ENCODE measurements at regions not wholly inside any gene's neighbourhood (a gene's known extent, or its start where the extent isn't known, plus 50 kb on each side); places are given as distances from the start of the nearest gene placed in this dataset.

GRCh38 chrX:97844161-97844560 lies 960.5 kb downstream of the RPA4 start:
- Histone ChIP-seq H3K27ac (ENCODE audit: low read depth, low read length, poor library complexity, severe bottlenecking) (no peak overlapping the region), H3K4me3 (ENCODE audit: low read depth, low read length, poor library complexity, severe bottlenecking) (no peak overlapping the region), H3K27me3 (replicated peaks; ENCODE audit: insufficient read depth, low read depth, low read length, poor library complexity) (no peaks in the 10 kb centered on the region), H3K36me3 (ENCODE audit: insufficient read depth, low read length, poor library complexity, severe bottlenecking) (no peaks in the 10 kb centered on the region), H3K9me3 (ENCODE audit: low read depth, low read length, poor library complexity, severe bottlenecking) (no peaks in the 10 kb centered on the region), H3K4me1 (ENCODE audit: insufficient read depth, low read length, poor library complexity, severe bottlenecking) (no peaks in the 10 kb centered on the region)
- no peak for TF ChIP-seq EZH2 (IDR thresholded peaks at IDR 0.05; ENCODE audit: borderline replicate concordance, low read depth, low read length, poor library complexity, severe bottlenecking)
- TF ChIP-seq, protein P1, sequence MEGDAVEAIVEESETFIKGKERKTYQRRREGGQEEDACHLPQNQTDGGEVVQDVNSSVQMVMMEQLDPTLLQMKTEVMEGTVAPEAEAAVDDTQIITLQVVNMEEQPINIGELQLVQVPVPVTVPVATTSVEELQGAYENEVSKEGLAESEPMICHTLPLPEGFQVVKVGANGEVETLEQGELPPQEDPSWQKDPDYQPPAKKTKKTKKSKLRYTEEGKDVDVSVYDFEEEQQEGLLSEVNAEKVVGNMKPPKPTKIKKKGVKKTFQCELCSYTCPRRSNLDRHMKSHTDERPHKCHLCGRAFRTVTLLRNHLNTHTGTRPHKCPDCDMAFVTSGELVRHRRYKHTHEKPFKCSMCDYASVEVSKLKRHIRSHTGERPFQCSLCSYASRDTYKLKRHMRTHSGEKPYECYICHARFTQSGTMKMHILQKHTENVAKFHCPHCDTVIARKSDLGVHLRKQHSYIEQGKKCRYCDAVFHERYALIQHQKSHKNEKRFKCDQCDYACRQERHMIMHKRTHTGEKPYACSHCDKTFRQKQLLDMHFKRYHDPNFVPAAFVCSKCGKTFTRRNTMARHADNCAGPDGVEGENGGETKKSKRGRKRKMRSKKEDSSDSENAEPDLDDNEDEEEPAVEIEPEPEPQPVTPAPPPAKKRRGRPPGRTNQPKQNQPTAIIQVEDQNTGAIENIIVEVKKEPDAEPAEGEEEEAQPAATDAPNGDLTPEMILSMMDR (conservative IDR thresholded peaks at IDR 0.05; ENCODE audit: low read depth, low read length): no peak
- ChIA-PET CTCF (no interaction called here), POLR2A (ENCODE audit: low non-redundant PET) (no interaction called here)
- no peak for DNase-seq (ENCODE audit: low spot score)
- BruUV-seq (replicated peaks): no TSS peak
- intact Hi-C loops (cut with micrococcal nuclease; ENCODE audit: unreplicated experiment): no loop called here

DNA sequence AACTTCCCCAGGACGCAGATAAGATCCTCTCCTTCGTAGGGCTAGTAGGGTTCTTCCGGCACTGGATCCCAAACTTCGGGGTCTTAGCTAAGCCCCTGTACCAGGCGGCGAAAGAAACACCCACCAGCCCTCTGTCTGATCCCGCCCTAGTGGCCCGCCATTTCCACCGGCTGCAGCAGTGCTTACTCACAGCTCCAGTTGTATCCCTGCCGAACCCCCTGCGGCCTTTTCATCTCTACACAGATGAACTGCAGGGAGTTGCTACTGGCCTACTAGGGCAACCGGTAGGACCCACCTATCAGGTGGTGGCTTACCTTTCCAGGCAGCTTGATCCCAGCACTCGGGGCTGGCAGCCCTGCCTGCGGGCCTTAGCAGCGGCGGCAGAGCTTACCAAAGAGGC lies 961.2 kb downstream of the RPA4 start:
- BruUV-seq (replicated peaks): no TSS peak
- Histone ChIP-seq H3K4me3 (ENCODE audit: low read depth, low read length, poor library complexity, severe bottlenecking) (no peak overlapping the region), H3K9me3 (ENCODE audit: low read depth, low read length, poor library complexity, severe bottlenecking) (no peaks in the 10 kb centered on the region), H3K27me3 (replicated peaks; ENCODE audit: insufficient read depth, low read depth, low read length, poor library complexity) (no peaks in the 10 kb centered on the region), H3K36me3 (ENCODE audit: insufficient read depth, low read length, poor library complexity, severe bottlenecking) (no peaks in the 10 kb centered on the region), H3K27ac (ENCODE audit: low read depth, low read length, poor library complexity, severe bottlenecking) (no peak overlapping the region), H3K4me1 (ENCODE audit: insufficient read depth, low read length, poor library complexity, severe bottlenecking) (no peaks in the 10 kb centered on the region)
- DNase-seq (ENCODE audit: low spot score): no peak
- no peak for TF ChIP-seq EZH2 (IDR thresholded peaks at IDR 0.05; ENCODE audit: borderline replicate concordance, low read depth, low read length, poor library complexity, severe bottlenecking)
- POLR2A ChIA-PET (ENCODE audit: low non-redundant PET): no interaction called here
- CTCF ChIA-PET: no interaction called here
- intact Hi-C loops (cut with micrococcal nuclease; ENCODE audit: unreplicated experiment): no loop called here

- CTCF ChIA-PET: no interaction called here
- no TSS peak for BruUV-seq (replicated peaks)
- H3K36me3 ChIP-seq (ENCODE audit: insufficient read depth, low read length, poor library complexity, severe bottlenecking): no peaks in the 10 kb centered on the region
- H3K4me3 ChIP-seq (ENCODE audit: low read depth, low read length, poor library complexity, severe bottlenecking): no peak overlapping the region
- no peaks in the 10 kb centered on the region for H3K27me3 ChIP-seq (replicated peaks; ENCODE audit: insufficient read depth, low read depth, low read length, poor library complexity)
- no peaks in the 10 kb centered on the region for H3K9me3 ChIP-seq (ENCODE audit: low read depth, low read length, poor library complexity, severe bottlenecking)
- POLR2A ChIA-PET (ENCODE audit: low non-redundant PET): no interaction called here
- no peaks in the 10 kb centered on the region for H3K4me1 ChIP-seq (ENCODE audit: insufficient read depth, low read length, poor library complexity, severe bottlenecking)
- intact Hi-C loops (cut with micrococcal nuclease; ENCODE audit: unreplicated experiment): no loop called here
- no peak overlapping the region for H3K27ac ChIP-seq (ENCODE audit: low read depth, low read length, poor library complexity, severe bottlenecking)
- TF ChIP-seq, protein P1 (conservative IDR thresholded peaks at IDR 0.05; ENCODE audit: low read depth, low read length): no peak
- DNase-seq (ENCODE audit: low spot score): no peak
These were observed 961.7 kb downstream of the RPA4 start for GRCh38 chrX:97845451-97845850.

DNA sequence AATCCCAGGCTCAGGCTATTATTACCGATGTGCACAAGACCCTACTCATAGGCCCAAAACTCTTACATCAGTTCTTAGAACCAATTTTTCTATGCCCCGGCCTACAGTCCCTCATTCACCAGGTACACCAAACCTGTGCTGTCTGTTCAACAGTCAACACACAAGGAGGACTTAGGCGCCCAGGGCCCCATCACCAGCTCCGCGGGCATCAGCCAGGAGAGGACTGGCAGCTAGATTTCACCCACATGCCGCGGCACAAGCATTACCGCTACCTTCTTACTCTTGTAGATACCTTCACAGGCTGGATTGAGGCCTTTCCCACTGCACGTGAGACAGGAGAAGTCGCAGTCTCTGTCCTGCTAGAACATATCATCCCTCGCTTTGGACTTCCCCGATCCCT lies 962.5 kb downstream of the RPA4 start:
- H3K9me3 ChIP-seq (ENCODE audit: low read depth, low read length, poor library complexity, severe bottlenecking): no peaks in the 10 kb centered on the region
- no peaks in the 10 kb centered on the region for H3K4me1 ChIP-seq (ENCODE audit: insufficient read depth, low read length, poor library complexity, severe bottlenecking)
- POLR2A ChIA-PET (ENCODE audit: low non-redundant PET): no interaction called here
- CTCF ChIA-PET: no interaction called here
- H3K27me3 ChIP-seq (replicated peaks; ENCODE audit: insufficient read depth, low read depth, low read length, poor library complexity): no peaks in the 10 kb centered on the region
- H3K4me3 ChIP-seq (ENCODE audit: low read depth, low read length, poor library complexity, severe bottlenecking): no peak overlapping the region
- no peak for DNase-seq (ENCODE audit: low spot score)
- no peak for TF ChIP-seq EZH2 (IDR thresholded peaks at IDR 0.05; ENCODE audit: borderline replicate concordance, low read depth, low read length, poor library complexity, severe bottlenecking)
- TF ChIP-seq, protein P1 (conservative IDR thresholded peaks at IDR 0.05; ENCODE audit: low read depth, low read length): no peak
- intact Hi-C loops (cut with micrococcal nuclease; ENCODE audit: unreplicated experiment): no loop called here
- H3K36me3 ChIP-seq (ENCODE audit: insufficient read depth, low read length, poor library complexity, severe bottlenecking): no peaks in the 10 kb centered on the region
- H3K27ac ChIP-seq (ENCODE audit: low read depth, low read length, poor library complexity, severe bottlenecking): no peak overlapping the region
- no TSS peak for BruUV-seq (replicated peaks)
